GM19025 (cell line): ENCODE measurements at regions not wholly inside any gene's neighbourhood (a gene's known extent, or its start where the extent isn't known, plus 50 kb on each side); places are given as distances from the start of the nearest gene placed in this dataset.
"Not testable (repeated sequence)": the region's sequence is repeated elsewhere in the genome, so short reads cannot be mapped to it uniquely, and the experiment has no call there.

Source experiments
- ATAC-seq: cut with Tn5 transposase; IDR thresholded peaks from one replicate; pipeline ENCODE4 v1.9.1; 2021; ENCODE audit warnings: mild to moderate bottlenecking, low read depth, moderate library complexity; ENCODE audit not compliant: unreplicated experiment

- not testable (repeated sequence) for ATAC-seq
Observed at GRCh38 chr12:76292891-76293290, 55.3 kb downstream of the BBS10 start.

- ATAC-seq, result not testable (repeated sequence)
Observed at GRCh38 chr12:76292305-76292704, 55.9 kb downstream of the BBS10 start.

- ATAC-seq, result no peak
Observed at GRCh38 chr12:76290963-76291859, 57.0 kb downstream of the BBS10 start.

- no peak for ATAC-seq
Observed at GRCh38 chr12:76288218-76288617, 60.0 kb downstream of the BBS10 start.

GRCh38 chr12:76284816-76285750, 63.1 kb downstream of the BBS10 start:
- no peak for ATAC-seq

- ATAC-seq, result no peak
Observed at GRCh38 chr12:76282744-76283143, 65.5 kb downstream of the BBS10 start.

- no peak for ATAC-seq
Observed at GRCh38 chr12:76277480-76277879, 70.7 kb downstream of the BBS10 start.

- no peak for ATAC-seq
Observed at GRCh38 chr12:76276499-76277151, 71.6 kb downstream of the BBS10 start.

- ATAC-seq, result no peak
Observed at GRCh38 chr12:76275511-76276093, 72.6 kb downstream of the BBS10 start.

GRCh38 chr12:76274420-76275083, 73.7 kb downstream of the BBS10 start:
- ATAC-seq, result no peak

- no peak for ATAC-seq
Observed at GRCh38 chr12:76272287-76272686, 75.9 kb downstream of the BBS10 start.

GRCh38 chr12:76270657-76271358, 77.4 kb downstream of the BBS10 start:
- ATAC-seq, result no peak

- no peak for ATAC-seq
Observed at GRCh38 chr12:76268267-76268666, 79.9 kb downstream of the BBS10 start.

- ATAC-seq, result no peak
Observed at GRCh38 chr12:76266797-76267196, 81.4 kb downstream of the BBS10 start.

GRCh38 chr12:76265424-76266180, 82.6 kb downstream of the BBS10 start:
- no peak for ATAC-seq

GRCh38 chr12:76264611-76265012, 83.6 kb downstream of the BBS10 start:
- ATAC-seq, result no peak

- no peak for ATAC-seq
Observed at GRCh38 chr12:76263696-76264095, 84.5 kb downstream of the BBS10 start.

GRCh38 chr12:76260390-76260748, 87.8 kb downstream of the BBS10 start:
- ATAC-seq, result no peak
